IMR-90 (cell line): ENCODE measurements at regions not wholly inside any gene's neighbourhood (a gene's known extent, or its start where the extent isn't known, plus 50 kb on each side); places are given as distances from the start of the nearest gene placed in this dataset.

Experiments used
- ATAC-seq: fragments of 200-7000 bp; cut with Tn5 transposase; 2 replicates; pipeline ENCODE4 v1.9.1; 2020; ENCODE audit warnings: low read depth, mild to moderate bottlenecking, moderate library complexity
- BruUV-seq: library from RNA; stranded (reverse); fragments of 400-500 nt; replicated peaks from 2 replicates; lab custom pipeline; 2021; lab: Mats Ljungman, UMichigan
- CTCF ChIA-PET: fragments of 300-600 bp; formaldehyde crosslinking; extraction: SDS; loops from one replicate; lab custom pipeline; 2021; ENCODE audit warnings: antibody characterized with exemption; lab: Yijun Ruan, JAX
- POLR2A ChIA-PET: fragments of 300-600 bp; sonication (Branson Sonifier 250); formaldehyde crosslinking; loops from one replicate; lab custom pipeline; 2022; ENCODE audit warnings: antibody characterized with exemption; ENCODE audit not compliant: unreplicated experiment; lab: Charles Lee
- DNase-seq: peaks from one replicate; pipeline ENCODE4 v3.0.0; 2013
- H2AFZ ChIP-seq: replicated peaks from 2 replicates; pipeline ENCODE3; 2013; ENCODE audit warnings: low read length, mild to moderate bottlenecking; ENCODE audit not compliant: poor library complexity
- H2AK5ac ChIP-seq: 2 replicates; pipeline ENCODE4 v1.6.1; 2013; ENCODE audit warnings: low read depth, low read length, inconsistent platforms
- H2AK9ac ChIP-seq: replicated peaks from 2 replicates; pipeline ENCODE3; 2013; ENCODE audit warnings: mild to moderate bottlenecking, low read depth, low read length, moderate library complexity; ENCODE audit not compliant: poor library complexity
- H2BK120ac ChIP-seq: 2 replicates; pipeline ENCODE4 v1.6.1; 2013; ENCODE audit warnings: low read depth, low read length, inconsistent platforms
- H2BK15ac ChIP-seq: 3 replicates; pipeline ENCODE4 v1.6.1; 2013; ENCODE audit warnings: low read depth, low read length, inconsistent platforms
- H2BK20ac ChIP-seq: 2 replicates; pipeline ENCODE4 v1.6.1; 2013; ENCODE audit warnings: low read depth, mild to moderate bottlenecking, inconsistent platforms, low read length, moderate library complexity
- H2BK5ac ChIP-seq: 2 replicates; pipeline ENCODE4 v1.6.1; 2013; ENCODE audit warnings: mild to moderate bottlenecking, low read depth, low read length, inconsistent platforms; ENCODE audit not compliant: poor library complexity, severe bottlenecking
- H3K14ac ChIP-seq: replicated peaks from 2 replicates; pipeline ENCODE4 v1.6.1; 2013; ENCODE audit warnings: low read depth, low read length, inconsistent platforms
- H3K18ac ChIP-seq: 2 replicates; pipeline ENCODE4 v1.6.1; 2013; ENCODE audit warnings: low read depth, low read length, control low read depth
- H3K23ac ChIP-seq: 2 replicates; pipeline ENCODE4 v1.6.1; 2013; ENCODE audit warnings: low read depth, low read length, inconsistent platforms
- H3K27ac ChIP-seq: 2 replicates; pipeline ENCODE4 v1.5.1; 2013; ENCODE audit warnings: mild to moderate bottlenecking, control low read depth, low read length; ENCODE audit not compliant: insufficient read depth
- H3K27me3 ChIP-seq: 2 replicates; pipeline ENCODE4 v1.6.1; 2013; ENCODE audit warnings: low read length; ENCODE audit not compliant: control insufficient read depth, insufficient read depth
- H3K36me3 ChIP-seq: 2 replicates; pipeline ENCODE4 v1.6.1; 2013; ENCODE audit warnings: low read length, mixed read lengths; ENCODE audit not compliant: control insufficient read depth, insufficient read depth
- H3K4ac ChIP-seq: 2 replicates; pipeline ENCODE4 v1.6.1; 2013; ENCODE audit warnings: low read depth, low read length, inconsistent platforms
- H3K4me1 ChIP-seq: 2 replicates; pipeline ENCODE4 v1.6.1; 2013; ENCODE audit warnings: low read length, mixed read lengths; ENCODE audit not compliant: control insufficient read depth, insufficient read depth
- H3K4me2 ChIP-seq: 2 replicates; pipeline ENCODE4 v1.6.1; 2013; ENCODE audit warnings: low read depth, mild to moderate bottlenecking, control low read depth, low read length, moderate library complexity
- H3K4me3 ChIP-seq: 2 replicates; pipeline ENCODE4 v1.5.1; 2013; ENCODE audit warnings: low read depth, mild to moderate bottlenecking, control low read depth, low read length, moderate library complexity; ENCODE audit not compliant: insufficient read depth
- H3K56ac ChIP-seq: 2 replicates; pipeline ENCODE4 v1.6.1; 2013; ENCODE audit warnings: low read length, inconsistent platforms; ENCODE audit not compliant: insufficient read depth; ENCODE audit errors: extremely low read depth
- H3K79me1 ChIP-seq, 2 experiments: 2 replicates each; pipeline ENCODE4 v1.6.1; 2013; ENCODE audit warnings: low read length in 2 of 2, inconsistent platforms in 1 of 2, low read depth in 1 of 2
- H3K9ac ChIP-seq: 2 replicates; pipeline ENCODE4 v1.6.1; 2013; ENCODE audit warnings: low read depth, low read length, control low read depth
- H3K9me1 ChIP-seq: 2 replicates; pipeline ENCODE4 v1.6.1; 2013; ENCODE audit warnings: low read length, inconsistent platforms; ENCODE audit not compliant: insufficient read depth
- H3K9me3 ChIP-seq: 2 replicates; pipeline ENCODE4 v1.6.1; 2013; ENCODE audit warnings: low read length; ENCODE audit not compliant: control insufficient read depth, insufficient read depth
- H4K20me1 ChIP-seq: 2 replicates; pipeline ENCODE4 v1.6.1; 2013; ENCODE audit warnings: low read length, inconsistent platforms; ENCODE audit not compliant: insufficient read depth
- H4K5ac ChIP-seq: 2 replicates; pipeline ENCODE4 v1.6.1; 2013; ENCODE audit warnings: mild to moderate bottlenecking, low read depth, low read length, control low read depth
- H4K8ac ChIP-seq, 2 experiments: 2 replicates each; pipeline ENCODE4 v1.6.1; 2013; ENCODE audit warnings: low read depth in 2 of 2, low read length in 2 of 2, control low read depth in 1 of 2, inconsistent platforms in 1 of 2
- H4K91ac ChIP-seq: 2 replicates; pipeline ENCODE4 v1.6.1; 2013; ENCODE audit warnings: low read depth, low read length, inconsistent platforms; ENCODE audit not compliant: insufficient read depth
- BHLHE40 ChIP-seq: fragments of 150-350 bp; IDR thresholded peaks from 2 replicates; pipeline ENCODE4 v1.6.1; 2016; ENCODE audit warnings: mild to moderate bottlenecking, low read depth, low read length
- CEBPB ChIP-seq: IDR thresholded peaks from 2 replicates; pipeline ENCODE4 v1.6.1; 2012; ENCODE audit warnings: low read depth, low read length, improper control_type of control experiment
- CHD1 ChIP-seq: IDR thresholded peaks from 2 replicates; pipeline ENCODE4 v1.6.1; 2012; ENCODE audit warnings: low read depth, low read length, improper control_type of control experiment
- FOS ChIP-seq: fragments of 150-350 bp; IDR thresholded peaks from 2 replicates; pipeline ENCODE4 v1.6.1; 2016; ENCODE audit warnings: low read depth, low read length
- MAFK ChIP-seq: IDR thresholded peaks from 2 replicates; pipeline ENCODE4 v1.6.1; 2012; ENCODE audit warnings: low read depth, low read length, improper control_type of control experiment
- MAZ ChIP-seq: IDR thresholded peaks from 2 replicates; pipeline ENCODE4 v1.6.1; 2012; ENCODE audit warnings: low read depth, mild to moderate bottlenecking, low read length, improper control_type of control experiment, moderate library complexity, borderline replicate concordance
- MXI1 ChIP-seq: IDR thresholded peaks from 2 replicates; pipeline ENCODE4 v1.6.1; 2012; ENCODE audit warnings: low read depth, mild to moderate bottlenecking, low read length, moderate library complexity, borderline replicate concordance
- NFE2L2 ChIP-seq: fragments of 150-350 bp; IDR thresholded peaks from 2 replicates; pipeline ENCODE4 v1.6.1; 2016; ENCODE audit warnings: low read depth, mild to moderate bottlenecking, low read length
- POLR2A ChIP-seq: IDR thresholded peaks from 2 replicates; pipeline ENCODE4 v1.6.1; 2012; ENCODE audit warnings: mild to moderate bottlenecking, low read depth, low read length
- RAD21 ChIP-seq: IDR thresholded peaks from 2 replicates; pipeline ENCODE4 v1.6.1; 2012; ENCODE audit warnings: low read length, improper control_type of control experiment
- RCOR1 ChIP-seq: IDR thresholded peaks from 2 replicates; pipeline ENCODE4 v1.6.1; 2012; ENCODE audit warnings: mild to moderate bottlenecking, low read length, improper control_type of control experiment; ENCODE audit not compliant: insufficient replicate concordance
- RFX5 ChIP-seq: IDR thresholded peaks from 2 replicates; pipeline ENCODE4 v1.8.0; 2012; ENCODE audit warnings: low read depth, mild to moderate bottlenecking, low read length, moderate library complexity
- SMC3 ChIP-seq: fragments of 150-350 bp; IDR thresholded peaks from 2 replicates; pipeline ENCODE4 v1.6.1; 2016; ENCODE audit warnings: low read depth, mild to moderate bottlenecking, antibody characterized with exemption, low read length, moderate library complexity
- WGBS, 2 experiments: methylation state at CpG; one replicate each; pipeline versions ENCODE4 v1.1.5 to v1.1.7; 2013; ENCODE audit warnings: missing lambda C conversion rate in 2 of 2; ENCODE audit not compliant: insufficient read length in 1 of 2; ENCODE audit errors: extremely low coverage in 2 of 2; 5-methylcytosine and 5-hydroxymethylcytosine counted together
- dilution Hi-C: fragments of 300-500 bp; cut with HindIII; formaldehyde crosslinking; loops from one replicate; pipeline ENCODE4 v1.14.3; 2018; ENCODE audit warnings: low sequenced_read_pairs; ENCODE audit not compliant: unreplicated experiment
- in situ Hi-C: fragments of 300-500 bp; cut with MboI; formaldehyde crosslinking; loops from 3 replicates; pipeline ENCODE4 v1.14.3; 2019; ENCODE audit warnings: low sequenced_read_pairs, inconsistent platforms, mixed read lengths
- intact Hi-C: fragments of 100-400 bp; cut with micrococcal nuclease; formaldehyde crosslinking; loops from 2 replicates; pipeline ENCODE4 v1.10.0; 2022
- TF ChIP-seq, protein P1 (sequence below): conservative IDR thresholded peaks from 2 replicates; pipeline ENCODE4 v1.5.1; 2012; ENCODE audit warnings: mild to moderate bottlenecking, low read depth, low read length, improper control_type of control experiment
- TF ChIP-seq, protein P2 (sequence below): fragments of 150-350 bp; IDR thresholded peaks from 2 replicates; pipeline ENCODE4 v1.6.1; 2017; ENCODE audit warnings: mild to moderate bottlenecking, antibody characterized with exemption, low read length, low read depth
- TF ChIP-seq, protein P3 (sequence below): fragments of 150-350 bp; IDR thresholded peaks from 2 replicates; pipeline ENCODE4 v1.6.1; 2016; ENCODE audit warnings: low read depth, mild to moderate bottlenecking, low read length, moderate library complexity, borderline replicate concordance

DNA sequence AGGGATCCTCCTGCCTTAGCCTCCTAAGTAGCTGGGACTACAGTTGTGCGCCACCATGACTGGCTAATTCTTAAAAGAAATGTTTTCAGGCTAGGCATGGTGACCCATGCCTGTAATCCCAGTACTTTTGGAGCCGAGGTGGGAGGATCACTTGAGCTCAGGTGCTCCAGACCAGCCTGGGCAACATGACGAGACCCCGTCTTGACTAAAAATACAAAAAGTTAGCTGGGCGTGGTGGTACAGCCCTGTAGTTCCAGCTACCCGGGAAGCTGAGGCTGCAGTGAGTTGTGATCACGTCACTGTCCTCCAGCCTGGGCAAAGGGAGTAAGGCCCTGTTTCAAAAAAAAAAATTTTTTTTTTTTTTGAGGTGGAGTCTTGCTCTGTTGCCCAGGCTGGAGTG is 173.1 kb downstream of the SEC14L1 start:
- peaks cover 25% of the 10 kb centered on the region for H3K9me1 ChIP-seq
- 0 out of 2 replicates have a peak overlapping the region, but pooled peaks have one; percentile 26 for H2BK20ac ChIP-seq
- no peaks in the 10 kb centered on the region for H3K9me3 ChIP-seq
- peak overlapping the region; percentile 66; the same call in 1 of the 2 replicates for H3K27ac ChIP-seq
- H3K79me1 ChIP-seq, result peaks cover 22 to 71% of the 10 kb centered on the region in 2 experiments
- dilution Hi-C loops (no loop called here), in situ Hi-C loops (no loop called here), intact Hi-C loops (no loop called here)
- H4K5ac ChIP-seq, result peak overlapping the region; percentile 58; the same call in 1 of the 2 replicates
- H3K4me3 ChIP-seq, result no peak overlapping the region
- H2AK5ac ChIP-seq, result peak overlapping the region; percentile 61
- ChIA-PET CTCF (interaction anchor here (0.6 to 0.9 kb wide), 4 partner anchors 37 to 164 kb away, joined by 3 to 4 read pairs (median 3); no protein-coding TSS in a partner anchor), POLR2A (interaction anchor here (0.6 kb wide), 1 partner anchor 32 kb away, joined by 4 read pairs; no protein-coding TSS in a partner anchor)
- H2BK5ac ChIP-seq, result peak overlapping the region; percentile 6
- WGBS, 2 experiments, result 90% methylated on average over 3 of the region's 7 CpGs; no CpG with 5 or more reads in 1 of the 2 experiments
- H3K56ac ChIP-seq, result no peak overlapping the region
- H3K27me3 ChIP-seq, result no peaks in the 10 kb centered on the region
- H4K20me1 ChIP-seq, result no peaks in the 10 kb centered on the region
- H3K4me2 ChIP-seq, result no peak overlapping the region
- no peak overlapping the region; the same call in 1 of the 2 replicates for H3K14ac ChIP-seq
- H2AFZ ChIP-seq, result no peak overlapping the region
- peak overlapping the region; percentile 43; the same call in 1 of the 2 replicates for H3K18ac ChIP-seq
- no peaks in the 10 kb centered on the region for H3K36me3 ChIP-seq
- peaks cover 32% of the 10 kb centered on the region for H3K4me1 ChIP-seq
- H2BK120ac ChIP-seq, result peak overlapping the region; percentile 68; the same call in 1 of the 2 replicates
- ATAC-seq, result no peak
- H3K9ac ChIP-seq, result no peak overlapping the region
- H3K4ac ChIP-seq, result peak overlapping the region; percentile 66
- H4K91ac ChIP-seq, result peak overlapping the region; percentile 44; the same call in 1 of the 2 replicates
- BruUV-seq, result no TSS peak
- TF ChIP-seq RAD21 (no peak), CHD1 (no peak), POLR2A (no peak), BHLHE40 (no peak), MXI1 (no peak), MAFK (no peak), CEBPB (no peak), NFE2L2 (no peak), SMC3 (no peak), FOS (no peak), MAZ (no peak), RCOR1 (no peak), RFX5 (no peak)
- TF ChIP-seq, protein P1, sequence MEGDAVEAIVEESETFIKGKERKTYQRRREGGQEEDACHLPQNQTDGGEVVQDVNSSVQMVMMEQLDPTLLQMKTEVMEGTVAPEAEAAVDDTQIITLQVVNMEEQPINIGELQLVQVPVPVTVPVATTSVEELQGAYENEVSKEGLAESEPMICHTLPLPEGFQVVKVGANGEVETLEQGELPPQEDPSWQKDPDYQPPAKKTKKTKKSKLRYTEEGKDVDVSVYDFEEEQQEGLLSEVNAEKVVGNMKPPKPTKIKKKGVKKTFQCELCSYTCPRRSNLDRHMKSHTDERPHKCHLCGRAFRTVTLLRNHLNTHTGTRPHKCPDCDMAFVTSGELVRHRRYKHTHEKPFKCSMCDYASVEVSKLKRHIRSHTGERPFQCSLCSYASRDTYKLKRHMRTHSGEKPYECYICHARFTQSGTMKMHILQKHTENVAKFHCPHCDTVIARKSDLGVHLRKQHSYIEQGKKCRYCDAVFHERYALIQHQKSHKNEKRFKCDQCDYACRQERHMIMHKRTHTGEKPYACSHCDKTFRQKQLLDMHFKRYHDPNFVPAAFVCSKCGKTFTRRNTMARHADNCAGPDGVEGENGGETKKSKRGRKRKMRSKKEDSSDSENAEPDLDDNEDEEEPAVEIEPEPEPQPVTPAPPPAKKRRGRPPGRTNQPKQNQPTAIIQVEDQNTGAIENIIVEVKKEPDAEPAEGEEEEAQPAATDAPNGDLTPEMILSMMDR, result no peak
- TF ChIP-seq, protein P2, sequence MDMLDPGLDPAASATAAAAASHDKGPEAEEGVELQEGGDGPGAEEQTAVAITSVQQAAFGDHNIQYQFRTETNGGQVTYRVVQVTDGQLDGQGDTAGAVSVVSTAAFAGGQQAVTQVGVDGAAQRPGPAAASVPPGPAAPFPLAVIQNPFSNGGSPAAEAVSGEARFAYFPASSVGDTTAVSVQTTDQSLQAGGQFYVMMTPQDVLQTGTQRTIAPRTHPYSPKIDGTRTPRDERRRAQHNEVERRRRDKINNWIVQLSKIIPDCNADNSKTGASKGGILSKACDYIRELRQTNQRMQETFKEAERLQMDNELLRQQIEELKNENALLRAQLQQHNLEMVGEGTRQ, result no peak
- TF ChIP-seq, protein P3, sequence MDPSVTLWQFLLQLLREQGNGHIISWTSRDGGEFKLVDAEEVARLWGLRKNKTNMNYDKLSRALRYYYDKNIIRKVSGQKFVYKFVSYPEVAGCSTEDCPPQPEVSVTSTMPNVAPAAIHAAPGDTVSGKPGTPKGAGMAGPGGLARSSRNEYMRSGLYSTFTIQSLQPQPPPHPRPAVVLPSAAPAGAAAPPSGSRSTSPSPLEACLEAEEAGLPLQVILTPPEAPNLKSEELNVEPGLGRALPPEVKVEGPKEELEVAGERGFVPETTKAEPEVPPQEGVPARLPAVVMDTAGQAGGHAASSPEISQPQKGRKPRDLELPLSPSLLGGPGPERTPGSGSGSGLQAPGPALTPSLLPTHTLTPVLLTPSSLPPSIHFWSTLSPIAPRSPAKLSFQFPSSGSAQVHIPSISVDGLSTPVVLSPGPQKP, result no peak
- DNase-seq, result no peak
- H4K8ac ChIP-seq, result peak overlapping the region; percentile 25 to 46; a peak in 1 of 4 replicates
- no peak overlapping the region for H2AK9ac ChIP-seq
- peak overlapping the region; percentile 36; the same call in 1 of the 2 replicates for H3K23ac ChIP-seq
- 0 out of 3 replicates have a peak overlapping the region, but pooled peaks have one; percentile 56 for H2BK15ac ChIP-seq
